Fibroblast of the conjunctiva (primary cell): ENCODE measurements at regions not wholly inside any gene's neighbourhood (a gene's known extent, or its start where the extent isn't known, plus 50 kb on each side); places are given as distances from the start of the nearest gene placed in this dataset.
A peak's percentile ranks its signal among the peaks of the same experiment; 100 is the strongest.
"Not testable (repeated sequence)": the region's sequence is repeated elsewhere in the genome, so short reads cannot be mapped to it uniquely, and the experiment has no call there.

Experiments
- DNase-seq: peaks from one replicate; pipeline ENCODE4 v3.0.0-alpha.2; 2010; ENCODE audit warnings: low read depth

DNA sequence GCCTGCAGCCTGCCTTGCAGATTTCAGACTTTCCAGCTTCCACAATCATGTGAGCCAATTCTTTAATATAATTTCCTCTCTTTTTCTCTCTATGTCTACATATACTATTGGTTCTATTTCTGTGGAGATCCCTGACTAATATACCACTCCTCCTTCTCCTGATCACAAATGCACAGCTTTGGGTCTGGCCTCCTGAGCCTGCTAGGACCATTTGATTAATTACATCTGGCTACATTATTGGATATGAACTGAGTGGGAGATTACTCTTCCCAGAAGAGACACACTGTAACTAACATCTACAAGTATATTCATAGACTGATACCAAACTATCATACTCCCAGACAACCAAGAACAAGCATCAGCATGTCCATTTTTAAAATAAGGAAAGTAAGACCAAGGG, 188.9 kb upstream of the LMCD1 start:
- no peak for DNase-seq

DNA sequence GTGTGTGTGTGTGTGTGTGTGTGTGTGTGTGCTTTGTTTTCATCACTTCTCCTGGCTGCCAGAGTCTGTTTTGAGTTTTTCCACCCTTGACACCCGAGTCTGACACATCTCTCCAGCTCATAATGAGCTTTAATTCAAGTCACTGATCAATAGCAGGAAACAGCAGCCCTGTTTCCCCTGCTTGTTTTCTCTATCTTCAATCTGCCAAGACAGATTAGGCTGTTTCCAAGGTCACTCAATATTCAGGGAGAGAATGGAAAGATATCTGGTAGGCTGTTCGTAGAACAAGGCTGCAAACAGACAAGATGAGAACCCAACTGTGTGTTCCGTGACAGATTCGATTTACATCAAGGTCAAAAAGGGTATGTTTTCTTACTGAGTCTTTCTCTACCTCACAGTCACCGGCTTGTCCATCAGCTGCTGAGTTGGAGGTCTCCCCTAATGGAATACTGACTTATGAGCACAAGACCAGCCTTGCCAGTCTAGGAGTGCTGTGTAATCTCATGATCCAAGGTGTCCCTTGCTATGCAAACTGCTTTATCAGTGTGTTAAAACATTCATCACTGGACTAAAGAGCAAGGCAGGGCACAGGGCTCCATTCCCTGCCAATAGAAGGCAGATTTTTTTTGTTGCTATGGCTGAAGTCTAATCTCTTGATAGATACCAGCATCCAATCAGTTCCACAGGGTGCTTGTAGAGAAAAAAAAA, 187.9 kb upstream of the LMCD1 start:
- no peak for DNase-seq

DNA sequence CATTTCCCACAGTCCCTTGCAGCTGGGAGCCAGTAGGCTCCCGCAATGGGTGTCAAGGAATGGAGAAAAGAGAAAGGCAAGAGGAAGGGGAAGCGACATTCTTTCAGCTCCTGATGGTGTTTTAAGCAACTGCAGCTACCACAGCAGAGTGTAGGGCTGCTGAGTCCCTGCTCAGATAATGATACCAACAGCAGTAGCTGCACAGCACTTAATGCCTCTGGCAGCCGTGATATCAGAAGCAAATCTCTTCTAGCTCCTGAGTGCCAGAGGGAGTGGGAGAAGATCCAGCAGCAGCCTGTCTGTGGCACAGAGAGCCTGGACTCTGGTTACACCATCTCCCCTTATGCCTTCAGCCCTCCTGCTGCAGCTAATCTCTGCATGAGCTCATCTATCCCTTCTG, 186.1 kb upstream of the LMCD1 start:
- not testable (repeated sequence) for DNase-seq

DNA sequence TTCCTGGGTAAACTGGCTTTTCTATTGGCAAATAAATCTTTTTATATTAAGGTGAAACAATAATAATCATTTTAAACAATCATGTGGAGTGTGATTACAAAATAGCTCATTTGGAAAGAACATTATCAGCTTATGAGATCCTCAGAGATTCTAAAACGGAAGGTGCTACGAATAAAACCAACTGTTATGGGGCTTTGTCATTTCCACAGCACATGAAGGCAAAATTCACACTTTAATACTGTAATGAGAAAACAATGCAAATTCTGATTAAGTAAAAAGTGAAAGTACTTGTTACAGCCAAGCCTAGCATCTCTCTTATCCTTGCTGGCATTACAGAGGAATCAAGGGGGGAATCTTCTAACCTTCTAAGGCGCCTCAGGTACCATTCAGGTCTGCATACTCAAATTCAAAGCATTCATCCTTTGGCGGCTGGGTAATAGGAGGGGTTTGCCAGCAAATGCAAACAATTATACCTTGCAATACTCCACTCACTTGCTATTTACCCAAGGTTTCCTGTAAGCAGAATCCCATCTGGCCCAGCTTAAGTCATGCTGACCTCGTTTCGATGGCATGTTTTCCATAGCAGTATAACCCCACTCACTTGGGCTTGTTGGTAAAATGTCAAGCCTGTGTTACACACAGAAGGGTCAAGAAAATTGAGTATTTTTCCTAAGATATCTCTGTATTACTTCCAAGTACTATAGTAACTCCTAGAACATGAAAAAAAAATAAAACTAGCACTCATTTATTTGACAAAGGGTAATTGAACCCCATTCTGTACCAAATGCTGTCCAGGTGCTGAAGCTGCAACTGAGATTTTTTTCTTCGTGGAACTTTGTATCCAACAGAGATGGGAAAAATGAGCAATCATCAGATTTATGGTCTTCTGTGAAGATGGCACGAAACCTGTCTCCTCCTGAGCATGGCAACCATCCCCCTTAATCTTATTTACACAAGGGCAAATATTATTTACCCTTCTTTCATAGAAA, 183.7 kb upstream of the LMCD1 start:
- peak; percentile 9 for DNase-seq

DNA sequence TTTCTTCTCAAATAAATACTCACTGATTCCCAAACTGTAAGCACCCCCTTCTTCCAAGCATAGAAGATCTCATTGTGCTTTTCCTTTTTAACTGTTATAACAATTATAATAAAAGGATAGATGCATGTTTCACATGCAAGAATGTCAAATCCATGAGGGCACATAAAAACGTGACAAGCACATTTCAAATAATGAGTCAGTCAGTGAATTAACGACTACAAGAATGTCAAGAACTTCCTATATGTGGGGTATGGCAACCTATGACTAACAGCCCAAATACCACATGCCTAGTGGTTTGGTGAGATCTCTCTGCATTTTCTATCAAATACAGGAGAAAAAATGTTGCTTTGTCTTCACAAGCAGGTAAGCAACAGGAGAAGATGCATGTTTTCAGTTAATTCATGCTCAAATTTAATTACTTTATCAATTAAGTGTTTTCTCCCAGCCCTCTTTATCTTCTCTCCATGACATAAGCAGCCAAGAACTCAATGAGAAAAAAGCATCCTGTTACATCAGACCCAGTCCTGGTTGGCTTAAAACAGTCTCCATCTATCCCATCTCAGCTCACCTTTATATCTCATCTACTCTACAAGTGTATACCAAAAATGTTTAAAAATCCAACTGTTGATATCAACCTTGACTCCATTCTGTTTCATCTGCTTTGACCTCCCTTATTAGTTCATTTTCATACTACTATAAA, 181.5 kb upstream of the LMCD1 start:
- DNase-seq = peak; percentile 16

DNA sequence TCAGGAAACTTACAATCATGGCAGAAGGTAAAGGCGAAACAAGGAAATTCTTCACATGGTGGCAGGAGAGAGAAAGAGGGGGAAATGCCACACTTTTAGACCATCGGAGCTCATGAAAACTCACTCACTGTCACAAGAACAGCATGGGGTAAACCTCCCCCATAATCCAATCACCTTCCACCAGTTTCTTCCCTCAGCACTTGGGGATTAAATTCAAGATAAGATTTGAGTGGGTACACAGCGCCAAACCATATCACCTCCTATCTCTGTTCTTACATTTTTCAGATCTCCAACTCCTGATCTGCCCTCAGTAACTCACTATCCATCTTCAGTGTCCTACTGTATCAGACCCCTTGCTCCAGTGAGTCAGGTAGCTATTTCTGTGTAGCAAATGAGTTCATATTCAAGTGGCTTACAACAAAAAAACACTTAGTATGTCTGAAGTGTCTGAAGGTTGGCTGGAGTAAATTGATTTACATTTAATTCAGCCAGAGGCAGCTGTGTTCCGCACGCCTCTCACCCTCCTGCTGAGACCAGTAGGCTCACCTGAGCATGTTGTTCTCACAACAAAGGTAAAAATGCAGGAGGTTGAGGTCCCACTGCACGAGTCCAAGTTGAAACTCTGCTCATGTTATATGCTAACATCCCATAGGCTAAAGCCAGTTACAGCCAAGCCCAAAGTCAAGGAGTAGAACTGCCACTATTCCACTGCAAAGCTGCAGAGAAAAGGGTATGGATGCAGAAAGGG, 180.7 kb upstream of the LMCD1 start:
- no peak for DNase-seq

DNA sequence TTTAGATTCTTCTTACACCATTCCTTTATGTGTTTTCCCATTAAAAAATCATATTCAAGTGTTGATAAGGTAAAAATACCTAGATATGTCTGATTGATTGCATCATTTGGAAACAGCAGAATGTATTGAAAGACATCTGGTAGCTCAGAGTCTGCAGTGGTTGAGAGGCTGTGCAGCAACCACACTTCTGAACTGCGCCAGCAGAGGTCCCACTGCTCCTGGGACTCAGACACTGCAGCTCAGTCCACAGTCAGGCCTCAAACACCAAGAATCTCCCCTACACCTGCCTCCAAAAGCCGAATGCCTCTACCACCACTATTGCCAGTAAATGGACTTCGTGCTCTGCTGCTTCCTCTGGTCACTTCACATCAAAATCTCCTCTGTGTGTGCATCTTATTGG, 176.9 kb upstream of the LMCD1 start:
- DNase-seq = peak; percentile 21

DNA sequence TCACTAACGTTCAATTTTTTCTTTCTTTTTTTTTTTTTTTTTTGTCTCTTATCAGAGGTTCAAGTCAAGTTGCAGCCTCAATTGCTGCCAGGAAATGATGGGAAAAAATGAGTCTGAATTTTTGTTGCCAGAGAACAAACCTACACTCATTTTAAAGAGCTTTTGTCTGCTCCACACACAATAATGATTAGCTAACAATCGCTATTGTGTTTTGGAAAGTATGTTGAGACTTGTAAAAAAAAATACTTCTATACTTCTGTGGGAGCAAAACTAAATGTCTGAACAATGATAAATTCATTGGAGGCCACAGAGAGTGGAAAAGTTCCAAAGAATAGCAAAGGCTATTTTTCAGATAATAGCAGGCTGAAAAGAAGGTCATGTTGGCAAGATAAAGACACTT, 176.3 kb upstream of the LMCD1 start:
- DNase-seq = no peak

DNA sequence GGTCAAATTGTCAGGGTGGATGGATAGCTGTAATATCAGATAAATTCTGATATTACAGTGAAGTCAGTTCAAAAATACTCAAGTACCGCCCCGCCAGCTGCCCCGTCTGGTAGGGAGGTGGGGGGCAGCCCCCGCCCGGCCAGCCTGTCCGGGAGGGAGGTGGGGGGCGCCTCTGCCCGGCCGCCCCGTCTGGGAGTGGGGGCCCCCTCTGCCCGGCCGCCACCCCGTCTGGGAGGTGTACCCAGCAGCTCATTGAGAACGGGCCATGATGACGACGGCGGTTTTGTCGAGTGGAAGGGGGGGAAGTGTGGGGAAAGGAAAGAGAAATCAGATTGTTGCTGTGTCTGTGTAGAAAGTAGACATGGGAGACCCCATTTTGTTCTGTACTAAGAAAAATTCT, 175.8 kb upstream of the LMCD1 start:
- not testable (repeated sequence) for DNase-seq

DNA sequence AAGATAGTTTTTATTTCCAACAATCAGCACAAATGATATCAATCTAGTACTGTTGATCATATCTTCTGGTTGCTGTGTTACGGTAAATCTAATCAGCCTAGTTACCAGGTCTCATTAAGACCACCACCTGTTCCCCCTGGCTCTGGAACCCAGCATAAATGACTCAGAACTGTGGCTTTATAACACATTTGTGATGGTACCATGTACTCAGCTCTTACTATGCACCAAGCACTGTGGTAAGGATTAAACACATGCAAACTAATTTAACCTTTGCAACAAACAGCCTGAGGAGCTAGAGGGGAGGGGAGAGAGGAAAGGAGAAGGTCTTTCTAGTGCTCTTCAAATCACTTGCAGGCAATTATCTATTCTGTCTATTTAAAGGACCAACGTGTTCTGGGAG, 173.9 kb upstream of the LMCD1 start:
- DNase-seq = no peak

DNA sequence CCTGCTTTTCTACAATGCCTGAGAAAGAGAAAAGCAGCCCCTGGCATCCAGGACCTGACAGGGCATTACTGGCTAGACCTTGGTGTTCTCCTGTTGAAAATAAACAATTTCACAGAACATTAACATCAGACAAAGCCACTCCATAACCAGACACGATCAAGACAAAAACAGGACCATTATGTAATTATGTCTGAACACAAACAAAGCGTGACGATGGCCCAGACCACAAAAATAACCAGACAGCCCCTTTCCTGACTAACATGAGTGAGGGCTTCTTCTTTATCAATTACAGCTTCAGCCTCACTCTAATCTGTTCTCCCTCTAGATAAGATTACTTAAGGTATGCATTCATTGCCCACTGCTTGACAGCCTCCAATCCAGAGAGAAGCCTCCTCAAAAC, 172.7 kb upstream of the LMCD1 start:
- DNase-seq = no peak

DNA sequence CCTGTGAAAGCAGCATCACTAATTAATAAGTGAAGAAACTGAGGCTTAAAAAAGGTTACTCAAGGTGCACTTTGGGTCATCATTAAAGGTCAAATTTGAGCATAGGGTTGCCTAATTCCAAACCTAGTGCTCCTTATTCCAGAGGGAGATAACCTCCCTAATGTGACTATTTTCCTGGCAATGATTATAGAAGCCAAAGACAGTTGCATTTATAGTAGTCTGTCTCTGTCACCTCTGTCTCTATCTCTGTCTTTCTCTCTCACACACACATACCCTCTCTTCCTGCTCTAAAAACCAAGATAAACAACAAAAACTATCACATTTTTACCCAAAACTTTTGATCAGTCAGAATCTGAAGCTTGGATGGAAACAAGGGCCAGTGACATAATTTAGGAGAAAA, 172.0 kb upstream of the LMCD1 start:
- DNase-seq = no peak

DNA sequence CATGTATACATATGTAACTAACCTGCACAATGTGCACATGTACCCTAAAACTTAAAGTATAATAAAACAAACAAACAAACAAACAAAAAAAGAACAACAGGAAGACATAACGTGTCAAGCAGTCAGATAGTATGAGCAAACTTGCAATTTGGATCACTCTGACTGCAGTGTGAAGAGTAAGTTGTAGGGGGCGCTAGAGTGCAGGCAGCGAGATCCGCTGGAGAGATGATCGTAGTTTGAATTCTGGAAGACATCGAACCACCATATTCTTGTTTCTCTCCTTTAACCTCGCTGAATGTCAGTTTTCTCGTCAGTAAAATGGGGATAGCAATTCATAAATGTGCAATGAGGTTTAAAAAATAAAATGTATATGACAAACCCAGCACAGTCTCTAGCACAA, 165.2 kb upstream of the LMCD1 start:
- no peak for DNase-seq

DNA sequence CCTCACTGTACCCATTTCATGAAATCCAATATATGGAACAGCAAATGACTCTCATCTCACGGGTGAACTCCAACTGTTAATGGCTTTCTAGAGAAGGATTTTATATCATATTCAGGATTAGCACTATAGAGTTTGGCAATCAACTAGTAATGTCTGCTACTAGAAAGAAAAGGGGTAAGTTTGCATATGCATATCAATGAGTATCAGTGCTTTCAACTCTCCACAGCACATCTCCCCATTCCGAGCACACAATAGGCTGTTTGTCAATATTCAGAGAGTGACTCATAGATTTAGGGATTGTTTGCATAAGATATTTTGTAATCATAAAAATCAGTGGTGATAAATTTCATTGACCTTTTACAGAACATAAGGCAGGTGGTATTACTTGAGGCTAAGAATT, 163.2 kb upstream of the LMCD1 start:
- DNase-seq = no peak

DNA sequence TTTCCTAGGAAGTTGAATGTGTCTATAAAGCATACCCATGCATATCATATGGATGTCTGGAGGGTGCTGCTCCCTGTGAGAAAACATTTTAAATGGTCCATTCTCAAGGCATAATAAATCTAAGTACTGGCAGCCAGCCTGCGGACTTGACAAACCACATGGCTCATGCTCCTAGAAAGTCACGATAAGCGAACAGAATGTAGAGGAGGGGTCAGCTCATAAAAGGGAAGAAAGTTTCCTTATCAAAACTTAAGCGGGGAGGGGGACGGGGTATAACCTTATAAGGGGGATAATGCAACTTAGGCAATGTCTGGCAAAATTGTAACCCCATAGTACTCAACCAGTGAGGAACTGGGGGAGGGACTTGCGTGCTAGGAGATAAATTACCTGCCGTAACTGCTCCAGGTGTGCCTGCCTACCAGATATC, 159.8 kb upstream of the LMCD1 start:
- no peak for DNase-seq

DNA sequence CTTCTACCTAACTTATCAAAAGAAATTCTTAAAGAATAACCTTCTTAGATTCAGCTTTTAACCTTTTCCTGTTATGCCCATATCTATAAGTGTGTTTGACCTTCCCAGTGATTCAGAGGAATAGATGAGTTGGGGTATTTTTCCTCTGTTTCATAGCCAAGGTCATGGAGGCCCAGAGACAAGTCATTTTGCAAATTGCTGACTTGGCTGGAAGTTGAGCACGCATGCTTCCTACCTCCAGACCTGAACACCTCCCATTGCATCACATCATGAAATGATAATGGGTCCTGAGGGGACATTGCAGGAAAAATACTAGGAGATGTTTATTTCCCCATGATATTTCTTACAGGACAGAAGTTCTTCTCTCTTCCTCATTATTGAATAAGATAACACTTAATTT, 158.6 kb upstream of the LMCD1 start:
- no peak for DNase-seq

DNA sequence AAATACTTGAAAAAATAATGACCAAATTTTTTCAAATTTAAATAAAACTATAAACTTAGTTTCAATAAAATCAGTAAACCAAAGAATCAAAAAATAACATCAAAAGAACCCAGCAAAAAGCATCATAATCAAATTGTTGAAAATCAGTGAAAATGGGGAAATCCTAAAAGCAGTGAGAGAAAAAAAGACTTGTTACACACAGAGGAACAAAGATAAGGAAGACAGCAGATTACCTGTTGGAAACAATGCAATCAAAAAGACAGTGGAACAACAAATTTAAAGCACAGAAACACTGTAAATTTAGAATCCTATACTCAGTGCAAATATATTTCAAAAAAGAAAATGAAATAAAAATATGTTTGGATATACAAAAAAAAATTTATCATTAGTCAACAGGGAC, 156.2 kb upstream of the LMCD1 start:
- DNase-seq = no peak

DNA sequence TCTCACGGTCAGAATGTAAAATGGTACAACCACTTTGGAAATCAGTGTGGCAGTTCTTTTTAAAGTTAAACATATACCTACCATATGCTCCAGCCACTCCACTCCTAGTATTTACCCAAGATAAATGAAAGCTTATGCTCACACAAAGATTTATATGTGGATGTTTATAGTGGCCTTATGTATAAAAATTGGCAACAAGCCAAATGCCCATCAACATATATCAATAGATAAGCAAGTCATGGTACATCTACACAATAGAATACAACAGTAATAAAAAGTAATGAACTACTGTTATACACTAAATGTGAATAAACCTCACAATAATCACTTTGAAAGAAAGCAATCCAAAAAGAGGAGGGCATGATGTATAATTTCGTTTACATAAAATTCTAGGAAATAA, 153.5 kb upstream of the LMCD1 start:
- DNase-seq = no peak

DNA sequence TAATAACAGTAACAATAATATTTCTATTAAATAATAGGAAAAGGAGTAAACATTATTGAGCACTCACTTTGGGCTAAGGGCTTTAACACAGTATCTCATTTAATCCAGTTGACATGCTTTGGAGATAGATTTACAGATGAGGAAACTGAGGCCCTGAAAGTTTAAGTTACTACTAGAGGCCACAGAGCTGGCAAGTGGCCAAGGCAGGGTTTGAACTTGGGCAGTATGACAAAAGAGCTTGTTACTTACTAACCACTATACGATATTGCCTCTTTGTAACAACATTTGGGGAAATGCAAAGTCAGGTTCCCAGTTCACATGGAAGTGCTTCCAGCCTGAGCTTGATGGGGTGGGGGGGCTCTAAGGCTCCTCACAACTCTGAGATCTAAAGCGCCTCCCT, 149.1 kb upstream of the LMCD1 start:
- DNase-seq = no peak

DNA sequence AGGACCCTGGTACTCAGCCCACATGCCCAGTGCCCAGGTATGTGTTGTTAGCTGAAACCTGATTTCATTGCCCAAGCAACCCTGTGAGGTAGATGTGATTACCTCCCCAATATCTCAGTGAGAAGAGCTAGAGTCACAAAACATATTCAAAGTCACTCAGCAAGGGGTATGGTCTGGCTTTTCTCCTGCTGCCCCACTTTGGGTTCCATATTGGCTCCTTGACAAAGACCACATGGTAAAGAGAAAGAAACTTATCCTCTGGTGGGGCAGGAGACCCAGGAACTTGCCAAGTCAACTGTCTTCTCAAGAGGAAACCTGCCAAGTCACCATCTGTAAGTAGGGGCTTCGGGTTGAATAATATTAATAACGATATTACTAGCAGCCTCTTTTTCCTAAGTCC, 148.3 kb upstream of the LMCD1 start:
- no peak for DNase-seq

DNA sequence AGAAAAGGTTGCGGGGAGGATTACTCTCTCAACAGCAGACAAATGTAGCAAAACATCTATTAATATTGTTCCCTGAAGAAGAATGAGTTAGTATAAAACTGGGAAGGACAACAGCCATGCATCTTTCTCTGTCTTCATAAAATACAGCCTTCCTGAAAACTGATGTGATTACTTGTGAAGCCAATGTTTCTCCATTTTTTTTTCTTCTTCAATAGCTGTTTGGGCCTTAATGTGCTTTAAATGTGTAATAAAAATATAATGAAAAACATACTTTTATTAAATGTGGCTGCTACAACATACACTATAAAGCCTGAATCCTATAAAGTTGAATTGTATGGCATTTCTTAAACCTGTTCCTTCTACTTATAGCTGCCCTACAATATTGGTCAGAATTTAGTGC, 146.3 kb upstream of the LMCD1 start:
- no peak for DNase-seq

DNA sequence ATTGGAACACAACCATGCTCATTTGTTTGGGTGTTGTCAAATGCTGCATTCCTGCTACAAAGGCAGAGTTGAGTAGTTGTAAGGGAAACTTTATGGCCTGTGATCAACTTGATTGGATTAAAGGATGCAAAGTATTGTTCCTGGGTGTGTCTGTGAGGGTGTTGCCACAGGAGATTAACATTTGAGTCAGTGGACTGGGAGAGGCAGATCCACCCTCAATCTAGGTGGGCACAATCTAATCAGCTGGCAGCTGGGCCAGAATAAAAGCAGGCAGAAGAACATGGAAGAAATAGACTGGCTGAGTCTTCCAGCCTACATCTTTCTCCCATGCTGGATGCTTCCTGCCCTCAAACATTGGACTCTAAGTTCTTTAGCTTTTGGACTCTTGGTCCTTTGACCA, 145.6 kb upstream of the LMCD1 start:
- DNase-seq = not testable (repeated sequence)
